Liver (tissue), 8 donors: ENCODE measurements at regions not wholly inside any gene's neighbourhood (a gene's known extent, or its start where the extent isn't known, plus 50 kb on each side); places are given as distances from the start of the nearest gene placed in this dataset.

Source experiments
- DNase-seq: peaks from one replicate; pipeline ENCODE4 v3.0.0-alpha.2; 2017; ENCODE audit warnings: low spot score
- H3K27ac ChIP-seq, 2 donors: one replicate each; pipeline ENCODE4 v1.7.0; 2013; ENCODE audit warnings: inconsistent platforms in 2 of 2, low read length in 2 of 2, control low read depth in 1 of 2, low read depth in 1 of 2, mild to moderate bottlenecking in 1 of 2
- H3K27me3 ChIP-seq, 4 donors: one replicate each; pipeline versions ENCODE4 v1.6.1 to v1.7.0; 2013; ENCODE audit warnings: low read length in 3 of 4, inconsistent platforms in 1 of 4, mild to moderate bottlenecking in 1 of 4, moderate library complexity in 1 of 4; ENCODE audit not compliant: control insufficient read depth in 4 of 4, insufficient read depth in 4 of 4
- H3K36me3 ChIP-seq, 4 donors: one replicate each; pipeline versions ENCODE4 v1.6.1 to v1.7.0; 2013; ENCODE audit warnings: low read length in 3 of 4, mild to moderate bottlenecking in 3 of 4, low read depth in 1 of 4, moderate library complexity in 1 of 4; ENCODE audit not compliant: control insufficient read depth in 4 of 4, insufficient read depth in 3 of 4
- H3K4me1 ChIP-seq, 4 donors: one replicate each; pipeline versions ENCODE4 v1.6.1 to v1.7.0; 2013; ENCODE audit warnings: low read length in 3 of 4, mild to moderate bottlenecking in 3 of 4, moderate library complexity in 1 of 4; ENCODE audit not compliant: control insufficient read depth in 4 of 4, insufficient read depth in 4 of 4
- H3K4me3 ChIP-seq, 3 donors: one replicate each; pipeline versions ENCODE4 v1.6.1 to v1.7.0; 2013; ENCODE audit warnings: low read length in 3 of 3, control low read depth in 1 of 3, low read depth in 1 of 3, mild to moderate bottlenecking in 1 of 3
- H3K9ac ChIP-seq, 2 donors: one replicate each; pipeline ENCODE4 v1.7.0; 2013; ENCODE audit warnings: low read length in 2 of 2, mild to moderate bottlenecking in 2 of 2, moderate library complexity in 2 of 2, control low read depth in 1 of 2, low read depth in 1 of 2
- H3K9me3 ChIP-seq, 4 donors: one replicate each; pipeline versions ENCODE4 v1.6.1 to v1.7.0; 2013; ENCODE audit warnings: low read length in 3 of 4; ENCODE audit not compliant: control insufficient read depth in 4 of 4
- ATF3 ChIP-seq: IDR thresholded peaks from 2 replicates; pipeline ENCODE4 v1.6.1; 2016; ENCODE audit warnings: antibody characterized with exemption
- CTCF ChIP-seq: fragments of 150-350 bp; IDR thresholded peaks from 2 replicates; pipeline ENCODE4 v1.5.1; 2017; ENCODE audit warnings: improper control_type of control experiment, low read depth, low read length; ENCODE audit not compliant: missing input control
- EGR1 ChIP-seq, 2 donors: IDR thresholded peaks; 2 replicates each; pipeline ENCODE4 v1.6.1; 2016 to 2018; ENCODE audit warnings: antibody characterized with exemption in 2 of 2, low read depth in 2 of 2
- FOXA1 ChIP-seq: IDR thresholded peaks from 2 replicates; pipeline ENCODE4 v1.6.1; 2016; ENCODE audit warnings: antibody characterized with exemption
- FOXA2 ChIP-seq: IDR thresholded peaks from 2 replicates; pipeline ENCODE4 v1.6.1; 2016; ENCODE audit warnings: antibody characterized with exemption
- GABPA ChIP-seq, 2 donors: IDR thresholded peaks in 1 of 2; conservative IDR thresholded peaks in 1 of 2; 2 replicates each; pipeline ENCODE4 v1.6.1; 2016; ENCODE audit warnings: antibody characterized with exemption in 2 of 2, mild to moderate bottlenecking in 1 of 2, moderate library complexity in 1 of 2
- HNF4A ChIP-seq, 2 donors: conservative IDR thresholded peaks; 2 replicates each; pipeline ENCODE4 v1.6.1; 2016; ENCODE audit warnings: antibody characterized with exemption in 2 of 2, mild to moderate bottlenecking in 2 of 2
- HNF4G ChIP-seq: IDR thresholded peaks from 2 replicates; pipeline ENCODE4 v1.6.1; 2016; ENCODE audit warnings: antibody characterized with exemption
- JUND ChIP-seq, 2 donors: IDR thresholded peaks; 2 replicates each; pipeline ENCODE4 v1.6.1; 2016; ENCODE audit warnings: antibody characterized with exemption in 2 of 2
- MAX ChIP-seq: IDR thresholded peaks from 2 replicates; pipeline ENCODE4 v1.6.1; 2016; ENCODE audit warnings: antibody characterized with exemption
- NR2F2 ChIP-seq: IDR thresholded peaks from 2 replicates; pipeline ENCODE4 v1.6.1; 2016; ENCODE audit warnings: antibody characterized with exemption
- RAD21 ChIP-seq, 2 donors: IDR thresholded peaks; 2 replicates each; pipeline ENCODE4 v1.6.1; 2016; ENCODE audit warnings: antibody characterized with exemption in 2 of 2, mild to moderate bottlenecking in 2 of 2
- REST ChIP-seq: IDR thresholded peaks from 2 replicates; pipeline ENCODE4 v1.6.1; 2016; ENCODE audit warnings: antibody characterized with exemption, mild to moderate bottlenecking
- RXRA ChIP-seq, 2 donors: IDR thresholded peaks; 2 replicates each; pipeline ENCODE4 v1.6.1; 2017 to 2018; ENCODE audit warnings: antibody characterized with exemption in 2 of 2, mild to moderate bottlenecking in 1 of 2
- SP1 ChIP-seq: IDR thresholded peaks from 2 replicates; pipeline ENCODE4 v1.6.1; 2018; ENCODE audit warnings: antibody characterized with exemption, mild to moderate bottlenecking
- TAF1 ChIP-seq: conservative IDR thresholded peaks from 2 replicates; pipeline ENCODE4 v1.6.1; 2016; ENCODE audit warnings: antibody characterized with exemption, mild to moderate bottlenecking
- YY1 ChIP-seq: IDR thresholded peaks from 2 replicates; pipeline ENCODE4 v1.6.1; 2016; ENCODE audit warnings: antibody characterized with exemption, mild to moderate bottlenecking
- ZBTB33 ChIP-seq: IDR thresholded peaks from 2 replicates; pipeline ENCODE4 v1.6.1; 2016; ENCODE audit warnings: antibody characterized with exemption
- WGBS: extraction: QIAGEN DNeasy Blood & Tissue Kit; methylation state at CpG from one replicate; pipeline ENCODE4 v1.1.7; 2013; 5-methylcytosine and 5-hydroxymethylcytosine counted together
- donor health status: healthy.
- donor health status: healthy.
- donor health status: healthy.
- donor health status: healthy.
- donor health status: healthy.

- no peak for TF ChIP-seq JUND (IDR thresholded peaks at IDR 0.05)
- TF ChIP-seq ZBTB33: no peak
- no peak for TF ChIP-seq YY1
- no peak for TF ChIP-seq NR2F2
- no peak for TF ChIP-seq EGR1 (IDR thresholded peaks at IDR 0.05; ENCODE audit: low read depth in 2 of 2)
- no peak for TF ChIP-seq HNF4A (conservative IDR thresholded peaks at IDR 0.05)
- no peak for TF ChIP-seq FOXA2
- TF ChIP-seq GABPA (IDR thresholded peaks at IDR 0.05 in 1 of 2, conservative IDR thresholded peaks at IDR 0.05 in 1 of 2): no peak
- no peak for TF ChIP-seq ATF3
- TF ChIP-seq REST: no peak
- TF ChIP-seq RAD21 (IDR thresholded peaks at IDR 0.05): no peak
- no peak for TF ChIP-seq CTCF
- TF ChIP-seq TAF1: no peak
- TF ChIP-seq SP1: no peak
- TF ChIP-seq MAX: no peak
- TF ChIP-seq FOXA1: no peak
- TF ChIP-seq HNF4G: no peak
- TF ChIP-seq RXRA (IDR thresholded peaks at IDR 0.05): no peak
- no peaks in the 10 kb centered on the region for H3K36me3 ChIP-seq
- 94% methylated on average over 23 of the region's 23 CpGs for WGBS
- no peak overlapping the region for H3K4me3 ChIP-seq
- no peak overlapping the region for H3K27ac ChIP-seq
- H3K9ac ChIP-seq: no peak overlapping the region
- H3K27me3 ChIP-seq: no peaks in the 10 kb centered on the region
- H3K4me1 ChIP-seq: peaks cover 2 to 3% (median 2%) of the 10 kb centered on the region in 4 donors
- DNase-seq: no peak
- no peaks in the 10 kb centered on the region for H3K9me3 ChIP-seq
These were observed 75.6 kb downstream of the FOXL3 start for GRCh38 chr7:365593-365992.
